ENCODE measurements at regions not wholly inside any gene's neighbourhood (a gene's known extent, or its start where the extent isn't known, plus 50 kb on each side); places are given as distances from the start of the nearest gene placed in this dataset.

DNA sequence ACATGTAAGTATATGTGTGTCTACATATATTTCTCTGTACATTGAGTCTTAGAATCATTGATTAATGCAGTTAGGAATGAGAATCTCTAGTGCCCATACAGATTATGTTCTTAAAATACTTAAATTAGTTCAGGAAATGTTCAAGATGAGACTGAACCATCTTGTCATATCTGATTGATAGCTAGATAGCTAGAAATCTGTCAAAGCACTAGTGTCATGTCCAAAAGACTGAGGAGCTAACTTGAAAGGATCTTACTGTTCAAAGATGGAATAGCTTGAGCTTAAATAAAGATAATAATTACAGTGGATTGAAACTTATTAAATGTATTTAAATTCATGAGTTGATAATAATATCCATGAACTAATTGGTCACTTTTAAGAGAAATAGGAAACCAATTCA is 191.7 kb upstream of the TCF21 start:
- TF ChIP-seq, protein P1, sequence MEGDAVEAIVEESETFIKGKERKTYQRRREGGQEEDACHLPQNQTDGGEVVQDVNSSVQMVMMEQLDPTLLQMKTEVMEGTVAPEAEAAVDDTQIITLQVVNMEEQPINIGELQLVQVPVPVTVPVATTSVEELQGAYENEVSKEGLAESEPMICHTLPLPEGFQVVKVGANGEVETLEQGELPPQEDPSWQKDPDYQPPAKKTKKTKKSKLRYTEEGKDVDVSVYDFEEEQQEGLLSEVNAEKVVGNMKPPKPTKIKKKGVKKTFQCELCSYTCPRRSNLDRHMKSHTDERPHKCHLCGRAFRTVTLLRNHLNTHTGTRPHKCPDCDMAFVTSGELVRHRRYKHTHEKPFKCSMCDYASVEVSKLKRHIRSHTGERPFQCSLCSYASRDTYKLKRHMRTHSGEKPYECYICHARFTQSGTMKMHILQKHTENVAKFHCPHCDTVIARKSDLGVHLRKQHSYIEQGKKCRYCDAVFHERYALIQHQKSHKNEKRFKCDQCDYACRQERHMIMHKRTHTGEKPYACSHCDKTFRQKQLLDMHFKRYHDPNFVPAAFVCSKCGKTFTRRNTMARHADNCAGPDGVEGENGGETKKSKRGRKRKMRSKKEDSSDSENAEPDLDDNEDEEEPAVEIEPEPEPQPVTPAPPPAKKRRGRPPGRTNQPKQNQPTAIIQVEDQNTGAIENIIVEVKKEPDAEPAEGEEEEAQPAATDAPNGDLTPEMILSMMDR (IDR thresholded peaks at IDR 0.05) = no peak

DNA sequence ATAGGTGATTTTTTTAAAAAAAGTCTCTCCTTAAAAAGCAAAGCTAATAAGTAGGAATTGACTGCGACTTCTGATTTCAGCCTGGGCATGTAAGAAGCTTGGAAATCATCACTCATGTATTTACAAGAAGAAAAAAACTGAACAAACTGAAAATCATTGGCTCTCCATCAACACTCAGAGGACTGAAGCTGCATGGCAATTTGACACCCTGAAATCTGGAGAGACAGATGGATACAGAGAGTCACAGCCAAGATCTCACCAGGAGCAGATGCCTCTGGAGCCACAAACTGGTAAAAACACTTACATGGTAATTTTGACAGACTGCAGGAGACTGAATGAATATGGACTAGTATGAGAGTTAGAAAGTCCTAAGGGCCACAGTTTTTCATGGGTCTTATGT is 191.2 kb upstream of the TCF21 start:
- TF ChIP-seq, protein P1 (IDR thresholded peaks at IDR 0.05) = no peak

DNA sequence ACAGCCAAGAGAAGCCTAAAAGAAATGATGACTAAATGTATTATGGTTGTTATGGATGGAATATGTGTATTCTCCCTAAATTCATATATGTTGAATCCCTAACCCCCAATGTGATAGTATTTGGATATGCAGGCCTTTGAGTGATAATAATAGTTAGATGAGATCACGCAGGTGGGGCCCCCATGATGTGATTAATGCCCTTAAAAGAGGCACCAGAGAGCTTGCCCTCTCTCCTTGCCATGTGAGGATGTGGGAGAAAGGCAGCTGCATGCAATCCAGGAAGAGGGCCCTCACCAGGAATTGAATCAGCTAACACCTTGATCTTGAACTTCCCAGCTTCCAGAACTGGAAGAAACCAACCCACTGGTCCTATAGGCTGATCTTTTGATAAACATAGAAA is 190.6 kb upstream of the TCF21 start:
- TF ChIP-seq, protein P1 (IDR thresholded peaks at IDR 0.05) = no peak

DNA sequence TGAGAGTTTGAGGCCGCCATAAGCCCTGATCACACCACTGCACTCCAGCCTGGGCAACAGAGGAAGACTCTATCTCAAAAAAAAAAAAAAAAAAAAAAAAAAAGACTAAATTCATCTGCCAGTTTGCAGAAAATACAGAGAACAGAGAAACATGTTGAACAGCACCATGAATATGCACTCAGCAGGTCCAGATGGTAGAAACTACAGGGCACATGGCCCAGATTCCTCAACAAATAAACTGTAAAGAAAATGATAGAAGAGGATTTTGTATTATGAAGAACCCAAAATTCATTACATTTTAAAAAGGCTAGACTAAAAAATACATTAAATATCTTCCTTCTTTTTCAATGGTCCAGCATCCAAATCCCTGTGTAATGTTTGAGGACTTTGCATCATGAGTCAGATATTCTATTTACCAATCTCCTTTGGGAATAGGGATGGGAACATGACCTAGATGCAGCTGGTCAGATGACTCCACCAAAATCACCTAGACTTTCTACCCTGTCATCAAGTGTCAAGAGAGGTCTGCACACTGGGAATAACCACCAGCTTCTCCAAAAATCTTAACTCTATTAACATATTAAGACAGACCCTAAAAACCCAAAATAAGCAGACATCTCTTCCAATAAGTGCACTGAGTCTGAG is 189.1 kb upstream of the TCF21 start:
- TF ChIP-seq, protein P1 (IDR thresholded peaks at IDR 0.05) = no peak

DNA sequence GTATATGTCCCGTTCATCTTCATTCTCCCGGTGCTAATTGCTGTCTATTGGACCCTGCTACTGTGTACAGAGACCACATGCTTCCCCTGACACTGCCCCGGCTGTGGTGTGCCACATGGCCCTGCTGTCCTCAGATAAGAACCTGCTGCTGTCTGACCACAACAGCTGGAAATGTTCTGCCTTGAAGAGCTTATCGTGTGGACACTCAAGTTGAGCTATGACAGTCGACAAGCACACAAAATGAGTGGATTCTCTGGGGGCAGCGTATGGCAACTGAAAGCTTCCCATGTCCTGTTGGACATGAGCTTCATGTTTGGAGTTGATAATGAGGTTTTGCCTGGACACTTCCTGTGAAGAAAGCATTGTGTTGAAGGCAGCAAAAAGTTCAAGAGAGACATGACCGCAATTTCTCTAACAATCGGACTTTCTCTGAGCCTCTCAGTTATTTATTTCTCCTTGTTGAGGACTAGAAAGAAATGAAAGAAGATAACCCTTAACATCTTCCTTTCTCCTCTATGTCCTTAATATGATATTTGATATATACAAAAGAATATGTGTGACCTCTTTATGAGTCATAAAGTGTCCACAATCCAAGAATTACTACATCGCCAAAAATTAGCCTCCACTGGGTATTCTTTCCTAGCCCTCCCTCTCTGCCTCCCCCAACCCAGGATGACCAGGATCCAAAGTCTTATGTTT is 187.1 kb upstream of the TCF21 start:
- TF ChIP-seq, protein P1 (IDR thresholded peaks at IDR 0.05) = no peak

DNA sequence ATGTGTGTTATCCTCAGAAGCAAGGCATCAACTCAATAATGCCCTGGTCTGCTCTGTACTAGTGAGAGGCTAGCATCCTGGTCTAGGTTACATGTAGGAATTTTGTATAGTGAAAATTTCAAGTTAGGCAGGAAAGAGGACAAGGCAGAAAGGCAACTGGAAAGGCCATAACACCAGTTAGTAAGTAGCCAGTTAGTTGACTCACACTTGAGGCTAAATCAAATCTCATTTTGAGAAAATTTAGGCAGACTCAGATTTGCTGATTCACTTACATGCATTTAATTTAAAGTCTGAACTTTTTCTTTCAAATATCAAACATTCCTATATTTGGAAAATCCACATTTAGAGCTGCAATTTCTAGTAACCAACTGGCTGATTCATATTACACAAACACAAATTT is 184.5 kb upstream of the TCF21 start:
- TF ChIP-seq, protein P1 (IDR thresholded peaks at IDR 0.05) = no peak

DNA sequence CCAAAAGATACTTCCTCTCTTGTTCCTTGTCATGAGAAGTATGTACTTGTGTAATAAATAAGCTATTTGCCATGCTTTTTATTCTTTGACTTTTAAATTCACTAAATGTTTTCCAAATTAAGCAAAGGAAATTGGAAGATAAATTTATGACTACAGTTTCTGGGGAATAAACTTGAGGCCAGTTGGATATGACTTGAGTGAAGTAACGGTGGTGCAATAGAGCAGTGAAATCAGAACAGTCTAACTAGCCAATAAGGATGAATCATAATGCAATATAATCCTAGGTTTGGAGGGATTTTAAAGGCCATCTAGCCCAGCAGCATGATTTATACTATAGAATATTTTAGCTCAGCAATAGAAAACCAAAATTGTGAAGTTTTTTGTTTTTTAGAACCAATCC is 183.8 kb upstream of the TCF21 start:
- TF ChIP-seq, protein P1 (IDR thresholded peaks at IDR 0.05) = no peak
